ENCODE measurements at regions not wholly inside any gene's neighbourhood (a gene's known extent, or its start where the extent isn't known, plus 50 kb on each side); places are given as distances from the start of the nearest gene placed in this dataset.

- TF ChIP-seq ZFX (IDR thresholded peaks at IDR 0.05; ENCODE audit: borderline replicate concordance): no peak
- TF ChIP-seq CTCF (IDR thresholded peaks at IDR 0.05): no peak
- H3K27ac ChIP-seq: no peak overlapping the region
Observed at GRCh38 chr5:73355108-73355507, 93.5 kb downstream of the FOXD1 start.

GRCh38 chr5:73354406-73354805 is 94.2 kb downstream of the FOXD1 start:
- H3K27ac ChIP-seq: no peak overlapping the region
- TF ChIP-seq ZFX (IDR thresholded peaks at IDR 0.05; ENCODE audit: borderline replicate concordance): no peak
- no peak for TF ChIP-seq CTCF (IDR thresholded peaks at IDR 0.05)

DNA sequence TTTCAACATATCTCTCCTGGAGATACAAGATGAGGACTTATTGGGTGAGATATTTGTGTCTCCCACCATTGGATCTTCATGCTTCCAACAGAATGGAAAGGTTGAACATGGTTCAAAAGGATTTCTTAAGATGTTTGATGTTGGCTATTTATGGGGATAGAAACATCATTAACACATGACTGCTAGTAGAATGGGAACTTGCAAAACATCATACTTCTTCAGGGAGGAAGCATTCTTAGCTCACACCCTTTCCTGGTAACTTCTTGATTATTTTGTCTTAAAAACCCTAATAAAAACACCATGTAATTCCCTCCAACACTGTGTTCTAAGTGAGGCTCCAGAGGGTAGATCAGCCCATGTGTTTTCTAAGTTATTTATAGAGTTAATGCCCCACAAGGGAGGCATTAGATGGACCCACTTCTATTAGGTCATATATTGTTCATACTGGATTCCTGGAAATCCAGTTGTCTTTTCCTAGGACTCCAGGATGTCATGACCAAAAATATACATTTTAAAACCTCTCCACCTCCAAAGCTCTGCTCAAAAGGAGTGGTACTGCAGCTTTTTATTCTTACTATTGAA is 95.8 kb downstream of the FOXD1 start:
- H3K27ac ChIP-seq: no peak overlapping the region
- TF ChIP-seq ZFX (IDR thresholded peaks at IDR 0.05; ENCODE audit: borderline replicate concordance) (no peak), CTCF (IDR thresholded peaks at IDR 0.05) (no peak)

DNA sequence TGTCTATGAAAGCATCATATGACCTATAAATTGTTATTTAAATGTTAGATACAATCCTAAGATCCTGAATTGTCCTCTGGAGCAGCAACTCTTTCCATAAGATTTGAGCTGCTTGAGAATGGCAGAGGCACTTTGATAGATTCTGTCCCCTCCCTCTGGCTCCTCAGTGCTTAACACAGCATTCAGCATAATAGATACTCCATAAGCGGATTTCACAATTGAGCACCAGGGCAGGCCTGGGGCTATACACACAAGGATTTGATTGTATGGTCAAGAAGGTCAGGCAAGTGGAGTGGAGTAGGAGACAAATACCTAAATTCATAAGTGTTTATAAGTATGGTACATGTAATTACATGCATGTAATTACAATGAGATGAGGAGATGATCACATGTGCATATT is 96.3 kb downstream of the FOXD1 start:
- no peak for TF ChIP-seq ZFX (IDR thresholded peaks at IDR 0.05; ENCODE audit: borderline replicate concordance)
- no peak for TF ChIP-seq CTCF (IDR thresholded peaks at IDR 0.05)
- H3K27ac ChIP-seq: no peak overlapping the region

GRCh38 chr5:73351593-73351992 is 97.0 kb downstream of the FOXD1 start:
- TF ChIP-seq ZFX (IDR thresholded peaks at IDR 0.05; ENCODE audit: borderline replicate concordance) (no peak), CTCF (IDR thresholded peaks at IDR 0.05) (no peak)
- no peak overlapping the region for H3K27ac ChIP-seq

GRCh38 chr5:73346878-73347408 is 101.6 kb downstream of the FOXD1 start:
- no peak overlapping the region for H3K27ac ChIP-seq
- no peak for TF ChIP-seq ZFX (IDR thresholded peaks at IDR 0.05; ENCODE audit: borderline replicate concordance)
- TF ChIP-seq CTCF (IDR thresholded peaks at IDR 0.05): no peak

GRCh38 chr5:73344835-73345234 is 103.7 kb downstream of the FOXD1 start:
- no peak for TF ChIP-seq ZFX (IDR thresholded peaks at IDR 0.05; ENCODE audit: borderline replicate concordance)
- TF ChIP-seq CTCF (IDR thresholded peaks at IDR 0.05): no peak
- H3K27ac ChIP-seq: no peak overlapping the region

Measured in 22Rv1 (cell line).